H9 (cell line): ENCODE measurements at regions not wholly inside any gene's neighbourhood (a gene's known extent, or its start where the extent isn't known, plus 50 kb on each side); places are given as distances from the start of the nearest gene placed in this dataset.

Experiments
- DNase-seq: peaks from one replicate; pipeline ENCODE4 v3.0.0-alpha.2; 2017
- H2AFZ ChIP-seq: one replicate; pipeline ENCODE4 v1.6.1; 2013; ENCODE audit warnings: mild to moderate bottlenecking, low read length, control low read depth, moderate library complexity
- H2AK5ac ChIP-seq: 2 replicates; pipeline ENCODE4 v1.6.1; 2013; ENCODE audit warnings: low read length, control low read depth, mixed read lengths; ENCODE audit not compliant: insufficient read length
- H2BK120ac ChIP-seq: one replicate; pipeline ENCODE4 v1.6.1; 2013; ENCODE audit warnings: low read depth, mild to moderate bottlenecking, low read length, control low read depth, inconsistent platforms; ENCODE audit not compliant: poor library complexity, severe bottlenecking
- H2BK12ac ChIP-seq: 2 replicates; pipeline ENCODE4 v1.6.1; 2013; ENCODE audit warnings: low read length, control low read depth, mixed read lengths, low read depth; ENCODE audit not compliant: insufficient read length
- H2BK15ac ChIP-seq: 2 replicates; pipeline ENCODE4 v1.6.1; 2013; ENCODE audit warnings: low read depth, low read length, control low read depth
- H2BK20ac ChIP-seq: one replicate; pipeline ENCODE4 v1.6.1; 2013; ENCODE audit warnings: low read depth, mild to moderate bottlenecking, low read length, control low read depth, inconsistent platforms; ENCODE audit not compliant: poor library complexity, severe bottlenecking
- H2BK5ac ChIP-seq: 2 replicates; pipeline ENCODE4 v1.6.1; 2013; ENCODE audit warnings: low read length, control low read depth, mixed read lengths; ENCODE audit not compliant: insufficient read length
- H3K14ac ChIP-seq: 2 replicates; pipeline ENCODE4 v1.6.1; 2013; ENCODE audit warnings: low read length, control low read depth; ENCODE audit not compliant: insufficient read depth
- H3K18ac ChIP-seq: 2 replicates; pipeline ENCODE4 v1.6.1; 2013; ENCODE audit warnings: low read depth, mild to moderate bottlenecking, mixed read lengths, low read length, control low read depth; ENCODE audit not compliant: insufficient read length
- H3K23ac ChIP-seq: 2 replicates; pipeline ENCODE4 v1.6.1; 2013; ENCODE audit warnings: low read length, control low read depth, mixed read lengths, low read depth; ENCODE audit not compliant: insufficient read length
- H3K23me2 ChIP-seq: 2 replicates; pipeline ENCODE4 v1.6.1; 2013; ENCODE audit warnings: low read depth, mild to moderate bottlenecking, mixed read lengths, low read length, control low read depth; ENCODE audit not compliant: insufficient read length, poor library complexity, severe bottlenecking
- H3K27ac ChIP-seq: 2 replicates; pipeline ENCODE4 v1.5.1; 2013; ENCODE audit warnings: low read length, control low read depth, mixed read lengths, low read depth; ENCODE audit not compliant: insufficient read length
- H3K27me3 ChIP-seq: 2 replicates; pipeline ENCODE4 v1.6.1; 2013; ENCODE audit warnings: low read length, control low read depth, inconsistent platforms; ENCODE audit not compliant: insufficient read depth
- H3K4ac ChIP-seq: 2 replicates; pipeline ENCODE4 v1.6.1; 2013; ENCODE audit warnings: low read depth, mild to moderate bottlenecking, control low read depth, inconsistent platforms, low read length, moderate library complexity
- H3K4me1 ChIP-seq: 2 replicates; pipeline ENCODE4 v1.6.1; 2013; ENCODE audit warnings: low read length, control low read depth, inconsistent platforms; ENCODE audit not compliant: insufficient read depth
- H3K4me2 ChIP-seq: 2 replicates; pipeline ENCODE4 v1.6.1; 2013; ENCODE audit warnings: low read length, control low read depth, mixed read lengths; ENCODE audit not compliant: insufficient read length, insufficient read depth
- H3K56ac ChIP-seq: 2 replicates; pipeline ENCODE4 v1.6.1; 2013; ENCODE audit warnings: low read depth, mild to moderate bottlenecking, mixed read lengths, low read length, control low read depth; ENCODE audit not compliant: insufficient read length
- H3K79me1 ChIP-seq: 2 replicates; pipeline ENCODE4 v1.6.1; 2013; ENCODE audit warnings: low read depth, mild to moderate bottlenecking, moderate library complexity, low read length, control low read depth, inconsistent platforms; ENCODE audit not compliant: insufficient read depth, poor library complexity, severe bottlenecking
- H3K79me2 ChIP-seq: 2 replicates; pipeline ENCODE4 v1.6.1; 2013; ENCODE audit warnings: low read length, control low read depth, inconsistent platforms; ENCODE audit not compliant: insufficient read depth
- H3K9ac ChIP-seq: 2 replicates; pipeline ENCODE4 v1.6.1; 2013; ENCODE audit warnings: low read length, control low read depth, mixed read lengths; ENCODE audit not compliant: insufficient read length; ENCODE audit errors: extremely low read depth
- H3K9me3 ChIP-seq: one replicate; pipeline ENCODE4 v1.6.1; 2013; ENCODE audit warnings: low read depth, low read length, inconsistent platforms; ENCODE audit not compliant: control insufficient read depth
- H3T11ph ChIP-seq: one replicate; pipeline ENCODE4 v1.6.1; 2013; ENCODE audit warnings: mild to moderate bottlenecking, low read length, control low read depth, inconsistent platforms
- H4K20me1 ChIP-seq: one replicate; pipeline ENCODE4 v1.6.1; 2013; ENCODE audit not compliant: control insufficient read depth, insufficient read length, insufficient read depth
- H4K5ac ChIP-seq: 2 replicates; pipeline ENCODE4 v1.6.1; 2013; ENCODE audit warnings: low read depth, mild to moderate bottlenecking, mixed read lengths, low read length, control low read depth; ENCODE audit not compliant: insufficient read length
- H4K8ac ChIP-seq: replicated peaks from 2 replicates; pipeline ENCODE4 v1.6.1; 2013; ENCODE audit warnings: low read length, control low read depth, mixed read lengths, low read depth; ENCODE audit not compliant: insufficient read length
- H4K91ac ChIP-seq: 2 replicates; pipeline ENCODE4 v1.6.1; 2013; ENCODE audit warnings: low read depth, mild to moderate bottlenecking, moderate library complexity, mixed read lengths, low read length, control low read depth; ENCODE audit not compliant: insufficient read length
- H3K27ac Mint-ChIP-seq, 3 experiments: 2 replicates in 2 of 3; 3 replicates in 1 of 3; pipeline ENCODE4 v1.8.0; 2020 to 2021; ENCODE audit warnings: mixed read lengths in 3 of 3, mild to moderate bottlenecking in 1 of 3, moderate library complexity in 1 of 3
- H3K27me3 Mint-ChIP-seq: 2 replicates; pipeline ENCODE4 v1.8.0; 2021; ENCODE audit warnings: low read depth, mild to moderate bottlenecking, moderate library complexity, mixed read lengths
- H3K36me3 Mint-ChIP-seq, 3 experiments: 2 replicates in 2 of 3; 3 replicates in 1 of 3; pipeline ENCODE4 v1.8.0; 2020 to 2021; ENCODE audit warnings: low read depth in 3 of 3, mixed read lengths in 3 of 3; ENCODE audit not compliant: insufficient read depth in 1 of 3
- H3K4me1 Mint-ChIP-seq, 2 experiments: 2 replicates each; pipeline ENCODE4 v1.8.0; 2020; ENCODE audit warnings: mixed read lengths in 2 of 2
- H3K4me3 Mint-ChIP-seq, 2 experiments: 2 replicates in 1 of 2; 3 replicates in 1 of 2; pipeline ENCODE4 v1.8.0; 2020 to 2021; ENCODE audit warnings: mild to moderate bottlenecking in 2 of 2, mixed read lengths in 2 of 2, moderate library complexity in 1 of 2
- H3K9me3 Mint-ChIP-seq, 2 experiments: 2 replicates in 1 of 2; 3 replicates in 1 of 2; pipeline ENCODE4 v1.8.0; 2020; ENCODE audit warnings: mild to moderate bottlenecking in 2 of 2, mixed read lengths in 2 of 2, moderate library complexity in 1 of 2
- CTCF ChIP-seq: fragments of 200-600 bp; sonication (generic); conservative IDR thresholded peaks from 3 replicates; pipeline ENCODE4 v1.8.0; 2021; ENCODE audit warnings: antibody characterized with exemption, mild to moderate bottlenecking
- WGBS: extraction: QIAGEN DNeasy Blood & Tissue Kit; methylation state at CpG from one replicate; pipeline ENCODE4 v1.1.7; 2013; ENCODE audit warnings: missing lambda C conversion rate, low lambda C conversion rate, mixed read lengths; ENCODE audit not compliant: insufficient read length; ENCODE audit errors: extremely low coverage; 5-methylcytosine and 5-hydroxymethylcytosine counted together

- Histone ChIP-seq H3K79me2 (no peaks in the 10 kb centered on the region), H2AFZ (no peak overlapping the region), H2BK5ac (no peak overlapping the region), H3K23ac (no peak overlapping the region), H3K27me3 (no peaks in the 10 kb centered on the region), H2BK12ac (no peak overlapping the region), H4K5ac (no peak overlapping the region), H4K91ac (no peak overlapping the region), H2AK5ac (no peak overlapping the region), H3K14ac (no peak overlapping the region), H2BK15ac (no peak overlapping the region), H4K20me1 (no peaks in the 10 kb centered on the region), H2BK120ac (no peak overlapping the region), H3K23me2 (no peaks in the 10 kb centered on the region), H4K8ac (no peak overlapping the region), H3K9me3 (no peaks in the 10 kb centered on the region), H3K4ac (no peak overlapping the region), H3K9ac (no peak overlapping the region), H3K27ac (no peak overlapping the region), H3T11ph (no peak overlapping the region), H3K79me1 (no peaks in the 10 kb centered on the region), H3K4me1 (no peaks in the 10 kb centered on the region), H3K56ac (no peak overlapping the region), H3K4me2 (no peak overlapping the region), H3K18ac (no peak overlapping the region), H2BK20ac (no peak overlapping the region)
- no peak overlapping the region for H3K27ac Mint-ChIP-seq
- no peak overlapping the region for H3K4me3 Mint-ChIP-seq
- no peak for TF ChIP-seq CTCF
- no CpG with 5 or more reads among the region's 3 CpGs for WGBS
- DNase-seq: no peak
- no peaks in the 10 kb centered on the region for H3K27me3 Mint-ChIP-seq
- peaks cover 3 to 10% of the 10 kb centered on the region in 2 experiments; a peak in 2 of 5 replicates for H3K9me3 Mint-ChIP-seq
- H3K36me3 Mint-ChIP-seq: no peaks in the 10 kb centered on the region
- no peaks in the 10 kb centered on the region for H3K4me1 Mint-ChIP-seq
These were observed 403.7 kb downstream of the OXSM start for GRCh38 chr3:26193558-26193957.
